ENCODE measurements at regions not wholly inside any gene's neighbourhood (a gene's known extent, or its start where the extent isn't known, plus 50 kb on each side); places are given as distances from the start of the nearest gene placed in this dataset.
"Not testable (repeated sequence)": the region's sequence is repeated elsewhere in the genome, so short reads cannot be mapped to it uniquely, and the experiment has no call there.

DNA sequence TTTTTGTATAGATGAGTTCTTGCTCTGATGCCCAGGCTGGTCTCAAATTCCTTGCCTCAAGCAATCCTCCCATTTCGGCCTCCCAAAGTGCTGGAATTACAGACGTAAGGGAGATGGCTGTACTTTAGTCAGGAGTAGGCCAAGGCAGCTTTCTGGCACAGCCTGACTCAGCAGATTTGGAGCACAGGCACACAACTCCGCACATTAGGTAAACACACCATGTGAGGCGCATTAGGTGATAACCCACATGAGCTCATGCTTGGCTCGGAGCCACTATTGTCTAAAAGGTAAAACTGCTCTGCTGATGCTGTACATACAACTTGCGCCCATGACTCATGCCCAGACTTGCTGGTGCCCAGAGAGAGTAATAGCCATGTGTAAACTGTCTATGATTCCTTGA, 1157.9 kb downstream of the TAF11L14 start:
- DNase-seq (ENCODE audit: low read depth, low spot score): no peak

- no peak for DNase-seq (ENCODE audit: low read depth, low spot score)
Measured at GRCh38 chr5:18797222-18797621, 1163.0 kb downstream of the TAF11L14 start.

- DNase-seq (ENCODE audit: low read depth, low spot score): no peak
Measured at GRCh38 chr5:18798058-18798457, 1163.8 kb downstream of the TAF11L14 start.

DNA sequence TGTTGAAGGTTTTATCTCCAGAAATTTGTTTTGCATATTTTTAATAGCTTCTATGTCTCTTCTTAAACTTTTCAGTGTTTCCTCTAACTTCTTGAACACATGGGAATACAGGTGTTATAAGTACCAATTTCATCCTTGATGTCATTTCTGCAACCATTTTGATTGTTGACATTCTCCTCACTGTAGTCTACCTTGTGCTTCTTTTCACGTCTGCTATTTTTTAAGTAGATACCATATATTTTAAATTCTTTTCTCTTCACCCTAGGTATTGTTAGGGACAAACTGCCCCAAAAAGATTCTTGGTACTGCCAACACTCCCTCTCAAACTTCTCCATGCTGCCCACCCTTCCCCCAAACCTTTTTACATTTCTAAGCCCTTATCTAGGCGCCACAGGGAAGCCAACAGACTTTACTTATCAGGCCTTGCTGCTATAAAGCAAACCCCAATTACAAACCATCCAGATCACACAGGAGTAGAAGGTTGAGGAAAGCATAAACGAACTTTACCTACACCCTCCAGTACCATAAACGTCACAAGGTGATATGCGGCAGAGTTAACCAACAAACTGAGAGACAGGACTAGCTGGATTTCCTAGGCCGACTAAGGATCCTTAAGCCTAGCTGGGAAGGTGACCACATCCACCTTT, 1165.3 kb downstream of the TAF11L14 start:
- DNase-seq (ENCODE audit: low read depth, low spot score): no peak

DNA sequence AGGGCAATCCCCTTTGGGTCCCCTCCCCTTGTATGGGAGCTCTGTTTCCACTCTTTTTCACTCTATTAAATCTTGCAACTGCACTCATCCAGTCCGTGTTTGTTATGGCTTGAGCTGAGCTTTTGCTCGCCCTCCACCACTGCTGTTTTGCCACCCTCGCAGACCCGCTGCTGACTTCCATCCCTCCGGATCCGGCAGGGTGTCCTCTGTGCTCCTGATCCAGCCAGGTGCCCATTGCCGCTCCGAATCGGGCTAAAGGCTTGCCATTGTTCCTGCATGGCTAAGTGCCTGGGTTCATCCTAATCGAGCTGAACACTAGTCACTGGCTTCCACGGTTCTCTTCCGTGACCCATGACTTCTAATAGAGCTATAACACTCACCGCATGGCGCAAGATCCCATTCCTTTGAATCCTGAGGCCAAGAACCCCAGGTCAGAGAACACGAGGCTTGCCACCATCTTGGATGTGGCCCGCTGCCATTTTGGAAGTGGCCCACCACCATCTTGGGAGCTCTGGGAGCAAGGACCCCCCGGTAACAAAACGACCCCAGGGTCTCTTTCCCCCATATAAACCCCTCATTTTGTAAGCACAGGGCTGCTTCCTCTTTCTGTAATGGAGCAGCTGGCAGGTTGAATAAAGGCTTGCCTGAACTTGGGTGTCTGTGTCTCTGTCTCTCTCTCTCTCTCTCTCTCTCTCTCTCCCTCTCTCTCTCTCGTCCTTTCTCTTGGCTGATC, 1166.2 kb downstream of the TAF11L14 start:
- no peak for DNase-seq (ENCODE audit: low read depth, low spot score)

DNA sequence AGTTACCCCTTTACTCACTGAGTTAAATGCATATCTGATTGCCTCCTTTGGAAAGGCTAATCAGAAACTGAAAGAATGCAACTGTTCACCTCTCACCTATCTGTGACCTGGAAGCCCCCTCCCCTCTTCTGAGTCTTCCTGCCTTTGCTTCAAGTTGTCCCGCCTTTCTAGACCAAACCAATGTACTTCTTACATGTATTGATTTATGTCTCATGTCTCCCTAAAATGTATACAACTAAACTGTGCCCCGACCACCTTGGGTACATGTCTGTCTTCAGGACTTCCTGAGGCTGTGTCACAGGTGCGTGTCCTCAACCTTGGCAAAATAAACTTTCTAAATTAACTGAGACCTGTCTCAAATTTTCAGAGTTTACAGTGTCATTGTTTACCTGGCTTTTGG, 1167.2 kb downstream of the TAF11L14 start:
- not testable (repeated sequence) for DNase-seq (ENCODE audit: low read depth, low spot score)

GRCh38 chr5:18802336-18802735, 1168.1 kb downstream of the TAF11L14 start:
- no peak for DNase-seq (ENCODE audit: low read depth, low spot score)

DNA sequence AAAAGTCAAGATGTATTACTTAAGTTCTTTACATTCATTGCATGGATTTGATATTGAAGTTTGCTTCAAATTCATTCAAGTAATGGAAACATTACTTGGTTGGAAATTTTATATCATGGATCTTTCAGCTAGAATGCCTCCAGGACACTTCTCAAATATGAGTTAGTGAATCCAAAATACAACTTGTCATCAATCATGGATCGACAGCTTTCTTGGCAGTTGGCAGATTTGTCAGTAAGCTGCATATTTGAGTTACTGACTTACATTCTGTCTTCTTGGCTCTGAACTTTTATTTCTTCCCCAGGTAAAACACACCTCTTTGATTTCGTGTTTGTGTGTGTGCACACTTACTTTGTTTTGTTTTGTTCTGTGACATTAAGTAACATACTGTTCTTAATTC, 1171.1 kb downstream of the TAF11L14 start:
- no peak for DNase-seq (ENCODE audit: low read depth, low spot score)

GRCh38 chr5:18807256-18808149, 1173.2 kb downstream of the TAF11L14 start:
- no peak for DNase-seq (ENCODE audit: low read depth, low spot score)

DNA sequence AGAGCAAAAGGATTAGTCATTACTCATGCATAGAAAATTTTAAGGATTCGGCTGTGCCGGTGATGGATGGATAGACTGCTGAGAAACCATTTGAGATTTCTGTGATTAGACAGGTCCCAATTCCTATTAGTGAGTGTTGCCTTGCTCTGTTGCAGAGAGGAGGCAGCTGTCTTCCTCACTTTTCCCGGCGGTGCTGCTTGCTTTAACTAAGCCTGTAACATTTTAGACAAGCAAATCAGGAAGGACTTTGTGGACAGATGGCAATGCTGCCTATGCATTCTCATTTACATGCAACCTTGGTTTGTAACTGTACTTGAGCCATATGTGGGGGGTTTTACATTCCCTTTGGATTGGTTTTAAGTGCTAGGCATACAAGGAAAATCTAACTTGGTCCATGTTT, 1176.3 kb downstream of the CDH18 start:
- no peak for DNase-seq (ENCODE audit: low read depth, low spot score)

DNA sequence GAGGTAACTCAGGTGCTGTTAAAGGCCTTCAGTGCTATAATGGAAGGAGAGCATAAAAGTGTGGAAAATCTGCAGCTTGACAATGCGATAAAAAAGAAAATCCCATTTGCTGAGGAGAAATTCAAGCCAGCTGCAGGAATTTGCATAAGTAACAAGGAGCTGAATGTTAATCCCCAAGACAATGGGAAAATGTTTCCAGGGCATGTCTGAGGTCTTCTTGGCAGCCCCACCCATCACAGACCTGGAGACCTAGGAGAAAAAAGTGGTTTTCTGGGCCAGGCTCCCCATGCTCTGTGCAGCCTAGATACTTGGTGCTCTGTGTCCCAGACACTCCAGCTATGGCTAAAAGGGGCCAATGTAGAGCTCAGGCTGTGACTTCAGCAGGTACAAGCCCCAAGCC, 1159.6 kb downstream of the CDH18 start:
- no peak for DNase-seq (ENCODE audit: low read depth, low spot score)

- no peak for DNase-seq (ENCODE audit: low read depth, low spot score)
Measured at GRCh38 chr5:18829539-18829938, 1158.5 kb downstream of the CDH18 start.

DNA sequence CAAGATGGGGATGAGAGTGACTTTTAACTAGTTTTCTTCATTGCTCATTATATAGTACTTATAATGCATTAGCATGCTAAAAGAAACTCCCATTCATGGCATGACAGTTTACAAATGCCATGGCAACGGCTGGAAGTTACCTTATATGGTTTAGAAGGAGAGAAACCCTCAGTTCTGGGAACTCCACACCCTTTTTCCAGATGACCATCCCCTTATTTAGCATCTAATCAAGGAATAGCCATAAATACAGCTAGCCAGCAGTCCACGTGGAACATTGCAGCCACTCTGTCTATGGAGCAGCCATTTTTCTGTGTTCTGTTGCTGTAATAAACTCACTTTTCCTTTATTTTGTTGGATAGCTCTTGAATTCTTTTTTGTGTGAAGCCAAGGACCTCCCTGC, 1137.8 kb downstream of the CDH18 start:
- DNase-seq (ENCODE audit: low read depth, low spot score): no peak

- DNase-seq (ENCODE audit: low read depth, low spot score): no peak
Measured at GRCh38 chr5:18872978-18873377, 1115.0 kb downstream of the CDH18 start.

- no peak for DNase-seq (ENCODE audit: low read depth, low spot score)
Measured at GRCh38 chr5:18876565-18876964, 1111.4 kb downstream of the CDH18 start.

DNA sequence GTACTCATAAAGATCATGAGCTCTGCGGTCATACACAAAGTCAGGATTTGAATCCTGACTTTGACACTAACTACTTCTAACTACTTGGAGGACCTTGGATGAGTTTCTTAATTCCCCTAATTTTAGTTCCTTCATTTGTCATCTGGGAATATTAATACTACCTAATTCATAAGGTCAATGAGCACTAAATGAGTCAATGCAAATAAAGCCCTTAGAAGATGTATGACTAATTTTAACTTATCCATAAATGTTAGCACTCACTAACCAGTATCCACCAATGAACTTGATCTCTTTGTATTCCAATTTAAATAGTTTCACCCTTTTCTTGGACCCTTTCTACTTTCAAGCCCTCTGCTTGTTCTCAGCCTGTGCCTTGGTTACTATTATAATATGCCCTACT, 1106.4 kb downstream of the CDH18 start:
- DNase-seq (ENCODE audit: low read depth, low spot score): no peak

GRCh38 chr5:18882154-18882553, 1105.8 kb downstream of the CDH18 start:
- DNase-seq (ENCODE audit: low read depth, low spot score): no peak

GRCh38 chr5:18888821-18889220, 1099.2 kb downstream of the CDH18 start:
- DNase-seq (ENCODE audit: low read depth, low spot score): no peak

DNA sequence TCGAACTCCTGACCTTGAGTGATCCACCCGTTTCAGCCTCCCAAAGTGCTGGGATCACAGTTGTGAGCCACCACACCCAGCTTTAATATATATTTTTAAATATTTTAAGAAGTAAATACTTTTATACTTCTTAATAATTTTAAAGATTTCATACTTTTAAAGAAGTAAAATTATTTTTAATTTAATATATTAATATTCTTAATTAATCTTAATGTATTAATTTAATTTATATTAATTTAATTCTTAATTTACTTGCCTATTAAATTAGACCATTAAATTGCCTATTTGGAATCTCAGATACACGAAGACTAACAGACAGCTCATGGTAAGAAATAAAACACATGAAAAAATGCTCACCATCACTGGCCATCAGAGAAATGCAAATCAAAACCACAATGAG, 1087.4 kb downstream of the CDH18 start:
- DNase-seq (ENCODE audit: low read depth, low spot score): no peak

DNA sequence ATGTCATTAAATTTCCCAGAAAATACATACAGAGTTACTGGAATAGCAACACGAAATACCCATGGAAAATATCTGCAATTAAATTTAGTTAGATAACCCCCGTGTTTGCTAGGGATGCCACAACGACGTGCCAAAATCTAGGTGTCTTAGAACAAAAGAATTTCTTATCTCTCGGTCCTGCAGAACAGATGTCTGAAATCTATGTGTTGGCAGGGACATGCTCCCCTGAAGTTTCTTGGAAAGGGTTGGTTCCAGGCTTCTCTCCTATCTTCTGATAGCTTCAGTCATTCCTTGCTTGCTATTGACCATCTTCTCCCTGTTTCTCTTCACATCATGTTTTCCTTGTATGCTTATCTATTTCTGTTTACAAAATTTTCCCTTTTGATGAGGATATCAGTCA, 1067.0 kb downstream of the CDH18 start:
- no peak for DNase-seq (ENCODE audit: low read depth, low spot score)

DNA sequence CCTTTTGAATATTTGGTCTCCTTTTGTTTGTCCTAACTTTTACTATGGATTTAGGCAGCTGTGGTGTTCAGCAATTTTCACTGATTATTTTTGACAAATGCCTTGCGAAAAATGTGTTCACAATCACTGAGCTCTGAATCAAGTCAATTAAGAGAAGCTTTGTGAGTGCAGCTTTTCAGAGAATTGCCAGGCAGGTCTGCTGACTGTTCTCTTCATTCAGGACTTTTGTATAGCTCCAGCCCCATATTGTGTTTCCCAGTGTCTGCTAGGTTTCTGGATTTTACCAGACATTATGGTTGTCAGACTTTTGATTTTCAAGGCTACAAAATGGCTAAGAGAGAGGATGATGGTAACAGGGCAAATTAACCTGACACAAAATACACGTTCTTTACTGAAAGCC, 1055.9 kb downstream of the CDH18 start:
- DNase-seq (ENCODE audit: low read depth, low spot score): no peak

GRCh38 chr5:18944771-18945170, 1043.2 kb downstream of the CDH18 start:
- no peak for DNase-seq (ENCODE audit: low read depth, low spot score)

DNA sequence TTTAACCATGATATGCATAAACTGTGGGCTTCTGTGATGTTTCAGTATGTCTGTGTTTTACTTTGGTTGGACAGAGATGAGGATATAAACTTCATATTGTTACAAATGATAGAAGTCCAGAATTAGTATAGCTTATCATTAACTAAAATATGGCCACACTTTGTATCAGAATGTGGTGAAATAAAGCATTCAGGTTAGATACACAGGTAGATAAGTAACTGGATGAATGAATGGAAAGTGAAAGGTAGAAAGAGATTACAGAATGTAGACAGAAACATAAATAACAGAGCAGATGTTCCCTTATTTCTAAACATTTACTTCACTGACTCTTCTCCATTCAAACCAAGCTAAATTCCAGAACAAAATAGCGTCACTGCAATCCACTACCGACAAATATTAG, 1033.8 kb downstream of the CDH18 start:
- no peak for DNase-seq (ENCODE audit: low read depth, low spot score)
